DND-41 (cell line): ENCODE measurements at regions not wholly inside any gene's neighbourhood (a gene's known extent, or its start where the extent isn't known, plus 50 kb on each side); places are given as distances from the start of the nearest gene placed in this dataset.

Experiments used
- EZH2 ChIP-seq: IDR thresholded peaks from 3 replicates; pipeline ENCODE4 v1.6.1; 2012; ENCODE audit warnings: borderline replicate concordance, low read depth, mild to moderate bottlenecking, moderate library complexity, low read length, inconsistent platforms; ENCODE audit not compliant: severe bottlenecking
- TF ChIP-seq, protein P1 (sequence below): IDR thresholded peaks from 2 replicates; pipeline ENCODE4 v1.5.1; 2012; ENCODE audit warnings: borderline replicate concordance, low read length, moderate library complexity, mild to moderate bottlenecking; ENCODE audit not compliant: poor library complexity, severe bottlenecking; ENCODE audit errors: extremely low read depth

GRCh38 chr1:172756024-172756423 is 97.1 kb downstream of the FASLG start:
- TF ChIP-seq, protein P1, sequence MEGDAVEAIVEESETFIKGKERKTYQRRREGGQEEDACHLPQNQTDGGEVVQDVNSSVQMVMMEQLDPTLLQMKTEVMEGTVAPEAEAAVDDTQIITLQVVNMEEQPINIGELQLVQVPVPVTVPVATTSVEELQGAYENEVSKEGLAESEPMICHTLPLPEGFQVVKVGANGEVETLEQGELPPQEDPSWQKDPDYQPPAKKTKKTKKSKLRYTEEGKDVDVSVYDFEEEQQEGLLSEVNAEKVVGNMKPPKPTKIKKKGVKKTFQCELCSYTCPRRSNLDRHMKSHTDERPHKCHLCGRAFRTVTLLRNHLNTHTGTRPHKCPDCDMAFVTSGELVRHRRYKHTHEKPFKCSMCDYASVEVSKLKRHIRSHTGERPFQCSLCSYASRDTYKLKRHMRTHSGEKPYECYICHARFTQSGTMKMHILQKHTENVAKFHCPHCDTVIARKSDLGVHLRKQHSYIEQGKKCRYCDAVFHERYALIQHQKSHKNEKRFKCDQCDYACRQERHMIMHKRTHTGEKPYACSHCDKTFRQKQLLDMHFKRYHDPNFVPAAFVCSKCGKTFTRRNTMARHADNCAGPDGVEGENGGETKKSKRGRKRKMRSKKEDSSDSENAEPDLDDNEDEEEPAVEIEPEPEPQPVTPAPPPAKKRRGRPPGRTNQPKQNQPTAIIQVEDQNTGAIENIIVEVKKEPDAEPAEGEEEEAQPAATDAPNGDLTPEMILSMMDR = no peak
- TF ChIP-seq EZH2 = no peak
